Uterus (tissue), 2 donors: ENCODE measurements at regions not wholly inside any gene's neighbourhood (a gene's known extent, or its start where the extent isn't known, plus 50 kb on each side); places are given as distances from the start of the nearest gene placed in this dataset.

ENCODE experiments used
- POLR2A ChIP-seq, 2 donors: fragments of 450-650 bp; IDR thresholded peaks; one replicate each; pipeline ENCODE4 v1.6.1; 2016; ENCODE audit warnings: antibody characterized with exemption in 2 of 2, mild to moderate bottlenecking in 1 of 2, moderate library complexity in 1 of 2
- TF ChIP-seq, protein P1 (sequence below), 4 experiments: fragments of 200-600 bp in 2 of 4; fragments of 450-650 bp in 2 of 4; sonication (generic) in 2 of 4; IDR thresholded peaks; one replicate each; pipeline ENCODE4 v1.5.1; 2016 to 2019; ENCODE audit warnings: antibody characterized with exemption in 4 of 4, mild to moderate bottlenecking in 2 of 4, moderate library complexity in 1 of 4

GRCh38 chr18:38664929-38665328 is 1099.3 kb upstream of the CELF4 start:
- TF ChIP-seq, protein P1, sequence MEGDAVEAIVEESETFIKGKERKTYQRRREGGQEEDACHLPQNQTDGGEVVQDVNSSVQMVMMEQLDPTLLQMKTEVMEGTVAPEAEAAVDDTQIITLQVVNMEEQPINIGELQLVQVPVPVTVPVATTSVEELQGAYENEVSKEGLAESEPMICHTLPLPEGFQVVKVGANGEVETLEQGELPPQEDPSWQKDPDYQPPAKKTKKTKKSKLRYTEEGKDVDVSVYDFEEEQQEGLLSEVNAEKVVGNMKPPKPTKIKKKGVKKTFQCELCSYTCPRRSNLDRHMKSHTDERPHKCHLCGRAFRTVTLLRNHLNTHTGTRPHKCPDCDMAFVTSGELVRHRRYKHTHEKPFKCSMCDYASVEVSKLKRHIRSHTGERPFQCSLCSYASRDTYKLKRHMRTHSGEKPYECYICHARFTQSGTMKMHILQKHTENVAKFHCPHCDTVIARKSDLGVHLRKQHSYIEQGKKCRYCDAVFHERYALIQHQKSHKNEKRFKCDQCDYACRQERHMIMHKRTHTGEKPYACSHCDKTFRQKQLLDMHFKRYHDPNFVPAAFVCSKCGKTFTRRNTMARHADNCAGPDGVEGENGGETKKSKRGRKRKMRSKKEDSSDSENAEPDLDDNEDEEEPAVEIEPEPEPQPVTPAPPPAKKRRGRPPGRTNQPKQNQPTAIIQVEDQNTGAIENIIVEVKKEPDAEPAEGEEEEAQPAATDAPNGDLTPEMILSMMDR (IDR thresholded peaks at IDR 0.05): no peak
- no peak for TF ChIP-seq POLR2A (IDR thresholded peaks at IDR 0.05)
